ENCODE measurements at regions not wholly inside any gene's neighbourhood (a gene's known extent, or its start where the extent isn't known, plus 50 kb on each side); places are given as distances from the start of the nearest gene placed in this dataset.

DNA sequence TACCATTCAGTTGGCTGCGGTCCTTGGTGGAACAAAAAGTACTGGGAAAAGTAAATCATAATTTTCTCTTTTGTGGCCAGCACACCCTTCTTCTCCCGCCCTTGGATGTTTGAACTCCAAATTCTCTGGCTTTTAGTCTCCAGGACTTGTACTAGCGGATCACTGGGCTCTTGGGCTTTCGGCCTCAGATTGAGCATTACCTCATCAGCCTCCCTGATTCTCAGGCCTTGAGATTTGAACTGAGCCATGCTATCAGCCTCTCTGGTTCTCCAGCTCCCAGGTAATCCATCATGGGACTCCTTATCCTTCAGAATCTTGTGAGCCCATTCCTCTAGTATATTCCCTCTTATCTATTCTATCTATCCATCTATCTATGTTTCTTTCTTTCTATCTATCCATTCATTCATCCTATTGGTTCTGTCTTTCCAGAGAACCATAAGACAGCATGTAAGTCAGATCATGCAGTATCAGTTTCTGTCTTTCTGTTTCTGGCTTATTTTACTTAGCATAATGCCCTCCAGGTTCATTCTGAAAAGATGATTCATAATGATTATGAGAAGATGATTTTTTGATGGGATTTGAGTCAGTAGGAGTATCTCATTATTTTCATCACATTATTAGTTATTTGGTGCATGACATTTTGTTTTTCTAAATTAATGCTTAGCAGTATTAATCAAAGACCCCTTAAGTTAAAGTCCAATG lies 814.9 kb downstream of the LRFN5 start:
- Histone ChIP-seq H3K4me2 (ENCODE audit: low read length) (no peak overlapping the region), H4K20me1 (ENCODE audit: control insufficient read depth, insufficient read depth, low read depth, low read length) (no peaks in the 10 kb centered on the region), H3K79me2 (ENCODE audit: control insufficient read depth, low read length) (no peaks in the 10 kb centered on the region), H3F3A (ENCODE audit: control insufficient read depth, insufficient read depth) (no peaks in the 10 kb centered on the region), H3K36me3 (ENCODE audit: control insufficient read depth, low read length) (no peaks in the 10 kb centered on the region), H3K27me3 (ENCODE audit: control insufficient read depth, low read length) (no peaks in the 10 kb centered on the region), H3K9me3 (ENCODE audit: control insufficient read depth, insufficient read depth, low read length) (no peaks in the 10 kb centered on the region), H3K9me2 (replicated peaks; ENCODE audit: control insufficient read depth, low read length) (no peaks in the 10 kb centered on the region), H3K4me1 (ENCODE audit: control insufficient read depth, low read length) (no peaks in the 10 kb centered on the region), H3K4me3 (ENCODE audit: low read length) (no peak overlapping the region), H3K27ac (ENCODE audit: low read depth, low read length) (no peak overlapping the region)
- TF ChIP-seq EZH2phosphoT487 (IDR thresholded peaks at IDR 0.05; ENCODE audit: borderline replicate concordance, low read length): no peak
- TF ChIP-seq, protein P1, sequence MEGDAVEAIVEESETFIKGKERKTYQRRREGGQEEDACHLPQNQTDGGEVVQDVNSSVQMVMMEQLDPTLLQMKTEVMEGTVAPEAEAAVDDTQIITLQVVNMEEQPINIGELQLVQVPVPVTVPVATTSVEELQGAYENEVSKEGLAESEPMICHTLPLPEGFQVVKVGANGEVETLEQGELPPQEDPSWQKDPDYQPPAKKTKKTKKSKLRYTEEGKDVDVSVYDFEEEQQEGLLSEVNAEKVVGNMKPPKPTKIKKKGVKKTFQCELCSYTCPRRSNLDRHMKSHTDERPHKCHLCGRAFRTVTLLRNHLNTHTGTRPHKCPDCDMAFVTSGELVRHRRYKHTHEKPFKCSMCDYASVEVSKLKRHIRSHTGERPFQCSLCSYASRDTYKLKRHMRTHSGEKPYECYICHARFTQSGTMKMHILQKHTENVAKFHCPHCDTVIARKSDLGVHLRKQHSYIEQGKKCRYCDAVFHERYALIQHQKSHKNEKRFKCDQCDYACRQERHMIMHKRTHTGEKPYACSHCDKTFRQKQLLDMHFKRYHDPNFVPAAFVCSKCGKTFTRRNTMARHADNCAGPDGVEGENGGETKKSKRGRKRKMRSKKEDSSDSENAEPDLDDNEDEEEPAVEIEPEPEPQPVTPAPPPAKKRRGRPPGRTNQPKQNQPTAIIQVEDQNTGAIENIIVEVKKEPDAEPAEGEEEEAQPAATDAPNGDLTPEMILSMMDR (IDR thresholded peaks at IDR 0.05; ENCODE audit: low read depth, low read length, poor library complexity, severe bottlenecking): no peak

DNA sequence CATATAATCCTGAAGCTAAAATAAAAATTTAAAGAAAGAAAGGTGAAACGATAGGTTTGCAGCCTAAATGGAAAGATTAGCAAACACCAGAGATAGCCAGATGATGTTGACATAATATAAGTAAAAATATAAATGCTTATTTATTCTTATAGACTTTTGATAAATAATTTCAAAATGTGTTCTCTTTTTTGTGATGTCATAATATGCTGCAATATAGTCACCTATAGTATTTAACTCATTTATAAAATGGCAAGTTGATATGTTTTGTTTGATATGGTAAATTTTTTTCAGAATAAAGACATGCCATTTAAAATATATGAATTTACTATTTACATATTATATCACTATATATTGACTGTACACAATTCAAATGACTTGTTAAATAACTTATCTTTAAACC lies 813.4 kb downstream of the LRFN5 start:
- Histone ChIP-seq H3K27ac (ENCODE audit: low read depth, low read length) (no peak overlapping the region), H3K9me3 (ENCODE audit: control insufficient read depth, insufficient read depth, low read length) (no peaks in the 10 kb centered on the region)
- TF ChIP-seq, protein P1 (IDR thresholded peaks at IDR 0.05; ENCODE audit: low read depth, low read length, poor library complexity, severe bottlenecking): no peak
- TF ChIP-seq EZH2phosphoT487 (IDR thresholded peaks at IDR 0.05; ENCODE audit: borderline replicate concordance, low read length): no peak

DNA sequence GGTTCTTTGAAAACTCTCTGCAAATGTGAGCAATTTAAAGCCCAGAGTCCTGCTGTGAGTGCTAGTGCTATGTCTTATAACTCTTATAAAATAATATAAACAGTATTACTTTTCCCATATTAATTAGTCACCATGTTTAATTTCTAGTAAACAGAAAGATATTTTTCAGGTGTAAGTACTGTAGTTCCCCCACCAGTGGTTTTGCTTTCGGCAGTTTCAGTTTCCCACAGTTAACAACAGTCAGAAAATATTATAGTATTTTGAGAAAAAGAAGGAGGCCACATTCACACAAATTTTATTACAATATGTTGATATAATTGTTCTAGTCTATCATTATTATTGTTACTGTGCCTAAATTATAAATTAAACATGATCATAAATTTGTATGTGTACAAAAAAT lies 800.5 kb downstream of the LRFN5 start:
- no peaks in the 10 kb centered on the region for H3K9me2 ChIP-seq (replicated peaks; ENCODE audit: control insufficient read depth, low read length)
- H3K27ac ChIP-seq (ENCODE audit: low read depth, low read length): no peak overlapping the region
- no peak overlapping the region for H3K4me2 ChIP-seq (ENCODE audit: low read length)
- no peaks in the 10 kb centered on the region for H3K79me2 ChIP-seq (ENCODE audit: control insufficient read depth, low read length)
- H3K27me3 ChIP-seq (ENCODE audit: control insufficient read depth, low read length): no peaks in the 10 kb centered on the region
- H3K4me1 ChIP-seq (ENCODE audit: control insufficient read depth, low read length): no peaks in the 10 kb centered on the region
- no peak overlapping the region for H3K4me3 ChIP-seq (ENCODE audit: low read length)
- H3K9me3 ChIP-seq (ENCODE audit: control insufficient read depth, insufficient read depth, low read length): no peaks in the 10 kb centered on the region
- no peaks in the 10 kb centered on the region for H3K36me3 ChIP-seq (ENCODE audit: control insufficient read depth, low read length)
- no peaks in the 10 kb centered on the region for H4K20me1 ChIP-seq (ENCODE audit: control insufficient read depth, insufficient read depth, low read depth, low read length)
- H3F3A ChIP-seq (ENCODE audit: control insufficient read depth, insufficient read depth): no peaks in the 10 kb centered on the region
- TF ChIP-seq, protein P1 (IDR thresholded peaks at IDR 0.05; ENCODE audit: low read depth, low read length, poor library complexity, severe bottlenecking): no peak
- no peak for TF ChIP-seq EZH2phosphoT487 (IDR thresholded peaks at IDR 0.05; ENCODE audit: borderline replicate concordance, low read length)

More for the DNA sequence above, 813.4 kb downstream of the LRFN5 start:
- Histone ChIP-seq H3K27me3 (ENCODE audit: control insufficient read depth, low read length) (no peaks in the 10 kb centered on the region), H3K4me3 (ENCODE audit: low read length) (no peak overlapping the region), H3K9me2 (replicated peaks; ENCODE audit: control insufficient read depth, low read length) (no peaks in the 10 kb centered on the region), H3K4me1 (ENCODE audit: control insufficient read depth, low read length) (no peaks in the 10 kb centered on the region), H3F3A (ENCODE audit: control insufficient read depth, insufficient read depth) (no peaks in the 10 kb centered on the region), H3K4me2 (ENCODE audit: low read length) (no peak overlapping the region), H3K36me3 (ENCODE audit: control insufficient read depth, low read length) (no peaks in the 10 kb centered on the region), H3K79me2 (ENCODE audit: control insufficient read depth, low read length) (no peaks in the 10 kb centered on the region), H4K20me1 (ENCODE audit: control insufficient read depth, insufficient read depth, low read depth, low read length) (no peaks in the 10 kb centered on the region)
